OCI-LY7 (cell line): ENCODE measurements at regions not wholly inside any gene's neighbourhood (a gene's known extent, or its start where the extent isn't known, plus 50 kb on each side); places are given as distances from the start of the nearest gene placed in this dataset.

Experiments
- BruUV-seq: library from RNA; stranded (reverse); fragments of 400-500 nt; replicated peaks from 2 replicates; lab custom pipeline; 2021; lab: Mats Ljungman, UMichigan
- CTCF ChIA-PET: fragments of 300-600 bp; sonication (Branson Sonifier 250); formaldehyde crosslinking; loops from one replicate; lab custom pipeline; 2022; ENCODE audit warnings: antibody characterized with exemption; ENCODE audit not compliant: unreplicated experiment; lab: Charles Lee
- POLR2A ChIA-PET: fragments of 300-600 bp; sonication (Branson Sonifier 250); formaldehyde crosslinking; loops from one replicate; lab custom pipeline; 2022; ENCODE audit warnings: antibody characterized with exemption; lab: Charles Lee
- DNase-seq: peaks from one replicate; pipeline ENCODE4 v3.0.0-alpha.2; 2015; ENCODE audit warnings: low spot score
- H2AFZ ChIP-seq: fragments of 200-600 bp; sonication (generic), shearing (Covaris generic); 2 replicates; pipeline ENCODE4 v1.6.1; 2014; ENCODE audit warnings: mild to moderate bottlenecking, antibody characterized with exemption, low read length, moderate library complexity
- H3K27ac ChIP-seq: fragments of 200-600 bp; sonication (generic); 2 replicates; pipeline ENCODE4 v1.5.1; 2014; ENCODE audit warnings: mixed run types, low read depth, mild to moderate bottlenecking, moderate library complexity, low read length, inconsistent platforms; ENCODE audit not compliant: poor library complexity, severe bottlenecking
- H3K36me3 ChIP-seq: fragments of 200-600 bp; sonication (generic); 2 replicates; pipeline ENCODE4 v1.6.1; 2014; ENCODE audit warnings: mild to moderate bottlenecking, antibody characterized with exemption, low read length, moderate library complexity, mixed read lengths; ENCODE audit not compliant: insufficient read depth
- H3K4me1 ChIP-seq: fragments of 200-600 bp; sonication (generic); 2 replicates; pipeline ENCODE4 v1.5.1; 2014; ENCODE audit warnings: mild to moderate bottlenecking, low read length; ENCODE audit not compliant: insufficient read depth, poor library complexity, severe bottlenecking
- H3K4me2 ChIP-seq: fragments of 200-600 bp; sonication (generic); 2 replicates; pipeline ENCODE4 v1.6.1; 2014; ENCODE audit warnings: mild to moderate bottlenecking, low read length
- H3K4me3 ChIP-seq: fragments of 200-600 bp; sonication (generic); 2 replicates; pipeline ENCODE4 v1.5.1; 2014; ENCODE audit warnings: mild to moderate bottlenecking, low read depth, low read length; ENCODE audit not compliant: poor library complexity, severe bottlenecking
- H3K79me2 ChIP-seq: fragments of 200-600 bp; sonication (generic); 2 replicates; pipeline ENCODE4 v1.6.1; 2016; ENCODE audit warnings: low read depth, mild to moderate bottlenecking, low read length, moderate library complexity, mixed read lengths; ENCODE audit not compliant: insufficient read depth
- H3K9me2 ChIP-seq: fragments of 200-600 bp; sonication (generic); 2 replicates; pipeline ENCODE4 v1.6.1; 2016; ENCODE audit warnings: mild to moderate bottlenecking, low read length, mixed read lengths; ENCODE audit not compliant: insufficient read depth
- H3K9me3 ChIP-seq: fragments of 200-600 bp; sonication (generic); 2 replicates; pipeline ENCODE4 v1.6.1; 2014; ENCODE audit warnings: mild to moderate bottlenecking, mixed run types, low read length, mixed read lengths
- H4K20me1 ChIP-seq: fragments of 200-600 bp; sonication (generic); 2 replicates; pipeline ENCODE4 v1.6.1; 2014; ENCODE audit warnings: mild to moderate bottlenecking, antibody characterized with exemption, low read length, moderate library complexity, mixed read lengths; ENCODE audit not compliant: insufficient read depth
- EZH2phosphoT487 ChIP-seq: fragments of 200-600 bp; sonication (generic); IDR thresholded peaks from 2 replicates; pipeline ENCODE4 v1.6.1; 2018; ENCODE audit warnings: low read depth, borderline replicate concordance, mild to moderate bottlenecking, mixed run types, antibody characterized with exemption, low read length, moderate library complexity, mixed read lengths
- intact Hi-C: fragments of 100-400 bp; cut with micrococcal nuclease; formaldehyde crosslinking; loops from one replicate; pipeline ENCODE4 v1.10.0; 2022; ENCODE audit not compliant: unreplicated experiment
- TF ChIP-seq, protein P1 (sequence below): fragments of 200-600 bp; sonication (generic); conservative IDR thresholded peaks from 2 replicates; pipeline ENCODE4 v1.5.1; 2014; ENCODE audit warnings: mild to moderate bottlenecking, antibody characterized with exemption, low read length, moderate library complexity, mixed read lengths

DNA sequence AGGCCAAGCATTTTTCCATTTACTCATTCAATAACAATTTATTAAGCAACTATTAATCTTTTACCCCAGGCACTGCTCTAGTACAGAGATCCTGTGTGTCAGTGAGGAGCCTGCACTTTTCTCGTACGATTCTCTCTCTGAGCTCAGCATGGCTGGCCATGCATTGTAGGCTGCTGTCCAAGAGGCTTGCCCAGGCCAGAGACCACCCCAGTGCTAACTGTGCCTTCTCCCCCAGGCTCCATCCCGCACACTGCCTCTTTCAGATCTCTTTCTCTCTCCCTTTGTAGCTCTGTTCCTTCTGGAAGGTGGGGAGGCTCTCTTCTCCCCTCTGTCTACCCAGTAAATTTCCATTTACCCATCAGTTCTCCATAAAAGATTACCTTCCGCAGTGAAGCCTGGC lies 101.0 kb upstream of the IKZF1 start:
- no peak for DNase-seq
- POLR2A ChIA-PET = interaction anchor here (0.8 to 2.6 kb wide), 10 partner anchors 13 to 243 kb away, joined by 3 to 12 read pairs (median 4); no protein-coding TSS in a partner anchor
- TF ChIP-seq EZH2phosphoT487 = no peak
- TF ChIP-seq, protein P1, sequence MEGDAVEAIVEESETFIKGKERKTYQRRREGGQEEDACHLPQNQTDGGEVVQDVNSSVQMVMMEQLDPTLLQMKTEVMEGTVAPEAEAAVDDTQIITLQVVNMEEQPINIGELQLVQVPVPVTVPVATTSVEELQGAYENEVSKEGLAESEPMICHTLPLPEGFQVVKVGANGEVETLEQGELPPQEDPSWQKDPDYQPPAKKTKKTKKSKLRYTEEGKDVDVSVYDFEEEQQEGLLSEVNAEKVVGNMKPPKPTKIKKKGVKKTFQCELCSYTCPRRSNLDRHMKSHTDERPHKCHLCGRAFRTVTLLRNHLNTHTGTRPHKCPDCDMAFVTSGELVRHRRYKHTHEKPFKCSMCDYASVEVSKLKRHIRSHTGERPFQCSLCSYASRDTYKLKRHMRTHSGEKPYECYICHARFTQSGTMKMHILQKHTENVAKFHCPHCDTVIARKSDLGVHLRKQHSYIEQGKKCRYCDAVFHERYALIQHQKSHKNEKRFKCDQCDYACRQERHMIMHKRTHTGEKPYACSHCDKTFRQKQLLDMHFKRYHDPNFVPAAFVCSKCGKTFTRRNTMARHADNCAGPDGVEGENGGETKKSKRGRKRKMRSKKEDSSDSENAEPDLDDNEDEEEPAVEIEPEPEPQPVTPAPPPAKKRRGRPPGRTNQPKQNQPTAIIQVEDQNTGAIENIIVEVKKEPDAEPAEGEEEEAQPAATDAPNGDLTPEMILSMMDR = no peak
- intact Hi-C loops = no loop called here
- Histone ChIP-seq H3K9me3 (no peaks in the 10 kb centered on the region), H3K4me1 (peaks cover 48% of the 10 kb centered on the region), H3K79me2 (no peaks in the 10 kb centered on the region), H3K9me2 (no peaks in the 10 kb centered on the region), H4K20me1 (no peaks in the 10 kb centered on the region), H3K36me3 (no peaks in the 10 kb centered on the region), H2AFZ (peak overlapping the region; percentile 57), H3K27ac (no peak overlapping the region), H3K4me3 (no peak overlapping the region), H3K4me2 (peak overlapping the region; percentile 3; the same call in 1 of the 2 replicates)
- CTCF ChIA-PET = interaction anchor here (0.8 kb wide), 1 partner anchor 11 kb away, joined by 4 read pairs; no protein-coding TSS in a partner anchor
- BruUV-seq = no TSS peak

DNA sequence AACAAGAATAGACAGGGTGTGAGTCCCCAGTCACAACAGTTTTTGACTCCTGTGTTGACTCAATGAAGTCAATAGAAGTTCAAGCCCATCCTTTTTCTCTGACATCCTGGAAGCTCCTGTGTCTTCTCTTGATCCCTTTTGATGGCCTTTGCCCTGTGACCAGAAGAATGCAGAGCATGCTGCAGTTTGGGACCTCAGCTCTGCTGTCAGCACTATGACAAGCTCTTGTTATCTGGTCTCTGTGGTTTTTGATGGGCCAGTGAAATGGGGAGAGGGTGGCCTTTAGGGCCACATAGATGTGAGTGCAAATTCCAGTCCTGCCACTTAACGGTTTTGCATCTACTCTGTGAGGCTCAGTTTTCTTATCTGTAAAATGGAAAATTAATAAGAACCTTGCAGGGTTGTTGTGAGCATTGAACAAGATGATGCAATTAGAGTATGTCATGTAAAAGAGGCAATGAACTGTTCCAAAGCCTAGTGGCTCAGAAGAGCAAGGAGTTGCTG lies 102.4 kb upstream of the IKZF1 start:
- H3K79me2 ChIP-seq = no peaks in the 10 kb centered on the region
- POLR2A ChIA-PET = interaction anchor here (0.7 to 2.6 kb wide), 6 partner anchors 11 to 203 kb away, joined by 3 to 12 read pairs (median 4); no protein-coding TSS in a partner anchor
- H3K27ac ChIP-seq = no peak overlapping the region
- no peak overlapping the region for H2AFZ ChIP-seq
- H3K9me2 ChIP-seq = no peaks in the 10 kb centered on the region
- no peak for TF ChIP-seq EZH2phosphoT487
- TF ChIP-seq, protein P1 = no peak
- H3K4me1 ChIP-seq = peaks cover 52% of the 10 kb centered on the region
- no peak overlapping the region for H3K4me2 ChIP-seq
- BruUV-seq = no TSS peak
- CTCF ChIA-PET = interaction anchor here (1.4 kb wide), 1 partner anchor 216 kb away, joined by 5 read pairs; no protein-coding TSS in a partner anchor
- no peak for DNase-seq
- H3K36me3 ChIP-seq = no peaks in the 10 kb centered on the region
- no peaks in the 10 kb centered on the region for H4K20me1 ChIP-seq
- intact Hi-C loops = no loop called here
- H3K4me3 ChIP-seq = no peak overlapping the region
- H3K9me3 ChIP-seq = no peaks in the 10 kb centered on the region

DNA sequence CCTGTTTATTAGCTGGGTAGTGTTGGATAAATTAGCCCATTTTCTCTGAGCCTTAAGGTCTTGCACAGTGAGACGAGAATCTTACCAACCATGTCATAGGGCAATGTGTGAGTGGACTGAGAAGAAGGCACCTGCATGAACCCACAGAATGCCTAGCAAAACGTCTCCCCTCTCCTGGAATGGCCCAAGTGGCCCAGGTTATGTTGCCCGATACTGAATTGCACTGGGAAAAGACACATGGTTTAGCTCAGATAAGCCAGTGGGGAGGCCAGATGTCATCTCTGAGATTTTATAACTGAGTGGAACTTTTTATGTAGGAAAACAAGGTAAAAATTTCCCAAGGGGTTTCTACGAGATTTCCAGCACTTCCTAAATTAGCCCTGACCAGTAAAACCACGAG lies 104.7 kb upstream of the IKZF1 start:
- no peaks in the 10 kb centered on the region for H4K20me1 ChIP-seq
- no TSS peak for BruUV-seq
- ChIA-PET CTCF (no interaction called here), POLR2A (interaction anchor here (1.3 to 1.8 kb wide), 2 partner anchors 109 to 139 kb away, joined by 4 to 6 read pairs; no protein-coding TSS in a partner anchor)
- no peaks in the 10 kb centered on the region for H3K9me2 ChIP-seq
- intact Hi-C loops = no loop called here
- peak overlapping the region; percentile 27 for H3K4me2 ChIP-seq
- H3K9me3 ChIP-seq = no peaks in the 10 kb centered on the region
- TF ChIP-seq EZH2phosphoT487 = no peak
- TF ChIP-seq, protein P1 = no peak
- H2AFZ ChIP-seq = peak overlapping the region; percentile 48; the same call in 1 of the 2 replicates
- H3K79me2 ChIP-seq = no peaks in the 10 kb centered on the region
- peaks cover 43% of the 10 kb centered on the region for H3K4me1 ChIP-seq
- H3K27ac ChIP-seq = no peak overlapping the region
- no peak overlapping the region for H3K4me3 ChIP-seq
- no peaks in the 10 kb centered on the region for H3K36me3 ChIP-seq
- DNase-seq = no peak
